ENCODE measurements at regions not wholly inside any gene's neighbourhood (a gene's known extent, or its start where the extent isn't known, plus 50 kb on each side); places are given as distances from the start of the nearest gene placed in this dataset.
"Not testable (repeated sequence)": the region's sequence is repeated elsewhere in the genome, so short reads cannot be mapped to it uniquely, and the experiment has no call there.

DNA sequence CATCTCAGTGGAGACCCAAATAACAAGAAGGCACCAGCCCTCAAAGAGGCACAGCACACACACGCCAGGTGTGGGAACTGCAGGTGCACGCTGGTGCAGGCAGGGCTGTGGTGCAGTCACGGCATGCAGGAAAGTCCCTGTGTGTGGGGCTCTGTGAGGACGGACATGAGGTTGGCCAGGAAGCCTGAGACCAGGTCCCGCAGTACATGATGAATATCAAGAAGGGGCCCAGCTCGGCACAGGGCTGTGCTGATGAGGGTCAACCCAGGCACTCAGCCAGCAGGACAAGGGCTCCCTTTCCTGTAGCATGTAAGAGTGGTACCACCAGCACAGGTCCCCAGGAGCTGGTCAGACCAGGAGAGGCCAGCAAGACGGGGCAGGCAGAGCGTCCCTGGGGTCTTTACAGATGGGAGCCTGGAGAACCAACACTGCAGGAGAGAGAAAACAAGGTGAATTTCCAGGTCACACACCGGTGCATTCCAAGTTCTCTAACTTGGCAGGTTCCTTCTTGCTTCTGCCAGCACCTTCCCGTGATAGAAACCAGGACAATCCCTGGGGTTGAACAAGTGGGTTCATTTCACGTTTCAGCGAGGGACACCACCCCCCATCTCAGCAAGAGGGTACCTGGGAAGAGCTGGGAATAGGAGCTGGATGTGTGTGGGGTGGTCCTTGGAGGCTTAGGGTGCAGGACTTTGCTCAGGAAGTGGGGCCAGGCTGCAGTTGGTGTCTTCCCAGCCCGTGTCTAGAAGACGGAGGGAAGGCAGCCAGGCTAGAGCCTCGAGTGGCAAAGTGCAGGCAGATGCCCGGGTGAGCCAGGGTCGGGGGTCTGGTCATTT, 244.8 kb upstream of the TCERG1L start:
- 10% methylated on average over 16 of the region's 17 CpGs for WGBS (ENCODE audit: missing lambda C conversion rate)
- no peak overlapping the region for H3K4me3 ChIP-seq
- ATAC-seq = no peak
- no peak for DNase-seq (ENCODE audit: low read depth in 1 of 2, low spot score in 1 of 2)
- H3K9me3 ChIP-seq = no peaks in the 10 kb centered on the region
- H3K27ac ChIP-seq = no peak overlapping the region
- no peak for FAIRE-seq
- H3K4me1 ChIP-seq = no peaks in the 10 kb centered on the region
- no peak for TF ChIP-seq ZC3H11A (IDR thresholded peaks at IDR 0.05)
- no peak for TF ChIP-seq HOXA7 (CRISPR knock-in tag; IDR thresholded peaks at IDR 0.05)
- no peak for TF ChIP-seq KDM5A (IDR thresholded peaks at IDR 0.05)
- TF ChIP-seq HDAC2 (IDR thresholded peaks at IDR 0.05) = no peak
- no peak for TF ChIP-seq ZFP36 (IDR thresholded peaks at IDR 0.05; ENCODE audit: borderline replicate concordance, partially characterized antibody)
- no peak for TF ChIP-seq FOXS1 (CRISPR knock-in tag; IDR thresholded peaks at IDR 0.05)
- TF ChIP-seq, protein P1, sequence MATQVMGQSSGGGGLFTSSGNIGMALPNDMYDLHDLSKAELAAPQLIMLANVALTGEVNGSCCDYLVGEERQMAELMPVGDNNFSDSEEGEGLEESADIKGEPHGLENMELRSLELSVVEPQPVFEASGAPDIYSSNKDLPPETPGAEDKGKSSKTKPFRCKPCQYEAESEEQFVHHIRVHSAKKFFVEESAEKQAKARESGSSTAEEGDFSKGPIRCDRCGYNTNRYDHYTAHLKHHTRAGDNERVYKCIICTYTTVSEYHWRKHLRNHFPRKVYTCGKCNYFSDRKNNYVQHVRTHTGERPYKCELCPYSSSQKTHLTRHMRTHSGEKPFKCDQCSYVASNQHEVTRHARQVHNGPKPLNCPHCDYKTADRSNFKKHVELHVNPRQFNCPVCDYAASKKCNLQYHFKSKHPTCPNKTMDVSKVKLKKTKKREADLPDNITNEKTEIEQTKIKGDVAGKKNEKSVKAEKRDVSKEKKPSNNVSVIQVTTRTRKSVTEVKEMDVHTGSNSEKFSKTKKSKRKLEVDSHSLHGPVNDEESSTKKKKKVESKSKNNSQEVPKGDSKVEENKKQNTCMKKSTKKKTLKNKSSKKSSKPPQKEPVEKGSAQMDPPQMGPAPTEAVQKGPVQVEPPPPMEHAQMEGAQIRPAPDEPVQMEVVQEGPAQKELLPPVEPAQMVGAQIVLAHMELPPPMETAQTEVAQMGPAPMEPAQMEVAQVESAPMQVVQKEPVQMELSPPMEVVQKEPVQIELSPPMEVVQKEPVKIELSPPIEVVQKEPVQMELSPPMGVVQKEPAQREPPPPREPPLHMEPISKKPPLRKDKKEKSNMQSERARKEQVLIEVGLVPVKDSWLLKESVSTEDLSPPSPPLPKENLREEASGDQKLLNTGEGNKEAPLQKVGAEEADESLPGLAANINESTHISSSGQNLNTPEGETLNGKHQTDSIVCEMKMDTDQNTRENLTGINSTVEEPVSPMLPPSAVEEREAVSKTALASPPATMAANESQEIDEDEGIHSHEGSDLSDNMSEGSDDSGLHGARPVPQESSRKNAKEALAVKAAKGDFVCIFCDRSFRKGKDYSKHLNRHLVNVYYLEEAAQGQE (IDR thresholded peaks at IDR 0.05) = no peak
- H3K4me2 ChIP-seq = no peak overlapping the region
- ChIA-PET CTCF (no interaction called here), POLR2A (no interaction called here)

DNA sequence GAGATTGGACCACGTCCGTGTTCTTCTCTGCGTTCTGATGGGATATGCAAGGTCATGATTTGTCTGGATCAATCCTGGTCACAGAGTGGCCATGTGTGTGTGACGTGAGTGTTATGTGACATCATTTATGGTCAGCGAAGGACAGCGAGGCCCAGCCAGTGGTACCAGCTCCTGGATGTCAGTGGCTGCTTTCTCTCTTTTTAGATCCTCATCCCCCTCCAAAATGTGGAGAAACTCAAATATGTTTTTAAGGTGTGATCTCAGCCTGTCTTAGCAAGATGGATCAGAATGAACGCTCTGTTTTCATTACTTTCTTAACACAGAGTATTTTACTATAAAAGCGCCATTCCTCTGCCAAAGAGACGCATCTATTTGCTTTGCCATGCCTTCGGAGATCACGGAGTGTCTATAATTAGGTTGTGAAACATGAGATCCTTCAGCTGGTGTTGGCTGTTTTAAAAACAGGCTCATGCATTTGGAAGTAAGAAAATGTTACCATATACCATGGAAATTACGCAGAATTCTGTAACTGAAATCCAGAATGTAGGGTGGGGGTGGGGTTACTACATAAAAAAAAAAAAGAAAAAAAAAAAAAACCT, 245.5 kb upstream of the TCERG1L start:
- Histone ChIP-seq H3K9me3 (no peaks in the 10 kb centered on the region), H3K27ac (no peak overlapping the region), H3K4me1 (no peaks in the 10 kb centered on the region), H3K4me3 (no peak overlapping the region), H3K4me2 (no peak overlapping the region)
- CTCF ChIA-PET = no interaction called here
- no peak for TF ChIP-seq ZSCAN20 (CRISPR knock-in tag; IDR thresholded peaks at IDR 0.05)
- no peak for TF ChIP-seq TP53 (CRISPR knock-in tag; IDR thresholded peaks at IDR 0.05)
- TF ChIP-seq RAD21 (conservative IDR thresholded peaks at IDR 0.05 in 1 of 2, IDR thresholded peaks at IDR 0.05 in 1 of 2) = no peak
- TF ChIP-seq ESRRA (IDR thresholded peaks at IDR 0.05; ENCODE audit: borderline replicate concordance, low read length) = no peak
- no peak for TF ChIP-seq MAFK (IDR thresholded peaks at IDR 0.05; ENCODE audit: partially characterized antibody)
- TF ChIP-seq, protein P2, sequence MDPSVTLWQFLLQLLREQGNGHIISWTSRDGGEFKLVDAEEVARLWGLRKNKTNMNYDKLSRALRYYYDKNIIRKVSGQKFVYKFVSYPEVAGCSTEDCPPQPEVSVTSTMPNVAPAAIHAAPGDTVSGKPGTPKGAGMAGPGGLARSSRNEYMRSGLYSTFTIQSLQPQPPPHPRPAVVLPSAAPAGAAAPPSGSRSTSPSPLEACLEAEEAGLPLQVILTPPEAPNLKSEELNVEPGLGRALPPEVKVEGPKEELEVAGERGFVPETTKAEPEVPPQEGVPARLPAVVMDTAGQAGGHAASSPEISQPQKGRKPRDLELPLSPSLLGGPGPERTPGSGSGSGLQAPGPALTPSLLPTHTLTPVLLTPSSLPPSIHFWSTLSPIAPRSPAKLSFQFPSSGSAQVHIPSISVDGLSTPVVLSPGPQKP (IDR thresholded peaks at IDR 0.05; ENCODE audit: low read depth, low read length) = no peak
- TF ChIP-seq CHD4 (IDR thresholded peaks at IDR 0.05; ENCODE audit: borderline replicate concordance) = no peak
- no peak for TF ChIP-seq RFX5 (IDR thresholded peaks at IDR 0.05)
- no peak for FAIRE-seq
- ATAC-seq = no peak
- POLR2A ChIA-PET = no interaction called here
- DNase-seq (ENCODE audit: low read depth in 1 of 2, low spot score in 1 of 2) = no peak
- WGBS (ENCODE audit: missing lambda C conversion rate) = 11% methylated on average over 12 of the region's 12 CpGs

DNA sequence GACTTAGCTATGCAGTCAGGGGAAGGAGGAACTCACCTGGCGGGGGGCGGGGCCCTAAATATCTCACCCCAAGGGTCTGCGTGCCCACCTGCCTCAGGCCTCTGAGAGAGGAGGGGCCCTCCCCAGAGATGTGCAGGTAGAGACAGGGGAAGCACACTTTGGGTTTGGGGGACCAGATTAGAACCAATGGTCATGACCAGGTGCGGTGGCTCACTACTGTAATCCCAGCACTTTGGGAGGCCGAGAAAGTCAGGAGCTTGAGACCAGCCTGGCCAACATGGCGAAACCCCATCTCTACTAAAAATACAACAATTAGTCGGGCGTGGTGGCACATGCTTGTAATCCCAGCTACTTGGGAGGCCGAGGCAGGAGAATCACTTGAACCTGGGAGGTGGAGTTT, 246.4 kb upstream of the TCERG1L start:
- DNase-seq (ENCODE audit: low read depth in 1 of 2, low spot score in 1 of 2); H3K4me3 ChIP-seq; ATAC-seq; H3K4me2 ChIP-seq; H3K9me3 ChIP-seq; H3K27ac ChIP-seq; H3K4me1 ChIP-seq; FAIRE-seq; POLR2A ChIA-PET: not testable (repeated sequence)
- WGBS (ENCODE audit: missing lambda C conversion rate) = 6% methylated on average over 8 of the region's 9 CpGs
- CTCF ChIA-PET = interaction anchor here (0.8 kb wide), 1 partner anchor 31 kb away, joined by 3 read pairs; no protein-coding TSS in a partner anchor
